H1 (cell line): ENCODE measurements at regions not wholly inside any gene's neighbourhood (a gene's known extent, or its start where the extent isn't known, plus 50 kb on each side); places are given as distances from the start of the nearest gene placed in this dataset.

ENCODE experiments used
- POLR2A ChIP-seq, 2 experiments: IDR thresholded peaks; 1 replicate in 1 of 2; 2 replicates in 1 of 2; pipeline ENCODE4 v1.6.1; 2011; ENCODE audit warnings: low read depth in 2 of 2, low read length in 2 of 2, mild to moderate bottlenecking in 2 of 2; ENCODE audit errors: control extremely low read depth in 1 of 2
- RFX5 ChIP-seq: IDR thresholded peaks from 2 replicates; pipeline ENCODE4 v1.6.1; 2011; ENCODE audit warnings: low read depth, low read length, improper control_type of control experiment, borderline replicate concordance

DNA sequence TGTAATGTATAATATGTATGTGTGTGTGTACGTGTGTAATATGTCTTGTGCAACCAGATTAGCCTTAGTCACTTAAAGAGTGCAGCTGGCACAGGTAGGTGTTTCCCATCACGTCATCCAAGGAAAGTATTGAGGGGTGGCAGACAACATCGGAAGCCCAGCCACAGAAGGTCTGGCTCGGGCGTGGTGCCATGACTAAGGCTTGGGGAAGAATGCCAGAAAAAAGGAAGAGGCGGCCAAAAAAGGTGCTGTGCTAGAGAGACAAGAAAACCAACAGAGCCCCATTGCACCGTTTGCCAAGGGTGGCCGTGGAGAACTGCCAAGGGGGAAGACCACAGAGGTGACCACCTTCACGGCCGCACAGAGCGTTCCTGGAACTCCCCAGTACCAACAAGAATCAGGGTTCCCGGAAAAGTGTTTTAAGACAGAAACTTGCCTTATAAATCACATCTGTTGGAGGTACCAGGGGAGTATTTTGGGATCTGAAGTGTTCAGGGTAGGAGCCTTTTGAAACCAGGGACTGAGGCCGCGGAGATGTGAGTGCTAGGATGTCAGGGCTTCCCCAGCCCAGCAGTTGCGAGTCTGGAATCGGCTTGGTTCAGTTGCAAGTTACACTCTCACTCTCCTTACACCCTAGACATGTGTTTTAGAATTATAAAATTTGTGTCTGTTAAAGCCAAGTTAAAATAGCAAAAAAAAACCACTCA, 131.2 kb upstream of the DYRK2 start:
- TF ChIP-seq RFX5 (no peak), POLR2A (IDR thresholded peaks at IDR 0.05; ENCODE audit: control extremely low read depth in 1 of 2, low read depth in 2 of 2, low read length in 2 of 2) (no peak)
